Activated T-cell treated with anti-CD3 and anti-CD28 coated beads, Interleukin-2, amount 50 U/mL, for 72 hours (primary cell): ENCODE measurements at regions not wholly inside any gene's neighbourhood (a gene's known extent, or its start where the extent isn't known, plus 50 kb on each side); places are given as distances from the start of the nearest gene placed in this dataset.
A peak's percentile ranks its signal among the peaks of the same experiment; 100 is the strongest.
"Not testable (repeated sequence)": the region's sequence is repeated elsewhere in the genome, so short reads cannot be mapped to it uniquely, and the experiment has no call there.

Experiments
- ATAC-seq, 2 donors: fragments of 150-1000 bp; cut with Tn5 transposase; replicated peaks in 1 of 2; 2 replicates each; pipeline ENCODE4 v1.10.0; 2021; ENCODE audit warnings: moderate library complexity in 2 of 2, mild to moderate bottlenecking in 1 of 2
- DNase-seq, 2 donors: peaks; one replicate each; pipeline ENCODE4 v3.0.0; 2021 to 2022; ENCODE audit warnings: mixed read lengths in 1 of 2
- H3K27ac Mint-ChIP-seq: one replicate; pipeline ENCODE4 v1.8.0; 2022; ENCODE audit warnings: mild to moderate bottlenecking, moderate library complexity, mixed read lengths
- H3K27me3 Mint-ChIP-seq: one replicate; pipeline ENCODE4 v1.8.0; 2022; ENCODE audit warnings: low read depth, mixed read lengths
- H3K36me3 Mint-ChIP-seq, 2 donors: one replicate each; pipeline ENCODE4 v1.8.0; 2022; ENCODE audit warnings: mixed read lengths in 2 of 2, mild to moderate bottlenecking in 1 of 2; ENCODE audit not compliant: insufficient read depth in 2 of 2
- H3K4me1 Mint-ChIP-seq: one replicate; pipeline ENCODE4 v1.8.0; 2022; ENCODE audit warnings: low read depth, mixed read lengths
- H3K4me3 Mint-ChIP-seq, 2 donors: one replicate each; pipeline ENCODE4 v1.8.0; 2022; ENCODE audit warnings: mild to moderate bottlenecking in 2 of 2, mixed read lengths in 2 of 2, moderate library complexity in 2 of 2
- H3K9me3 Mint-ChIP-seq, 2 donors: one replicate each; pipeline ENCODE4 v1.8.0; 2022; ENCODE audit warnings: mixed read lengths in 2 of 2

DNA sequence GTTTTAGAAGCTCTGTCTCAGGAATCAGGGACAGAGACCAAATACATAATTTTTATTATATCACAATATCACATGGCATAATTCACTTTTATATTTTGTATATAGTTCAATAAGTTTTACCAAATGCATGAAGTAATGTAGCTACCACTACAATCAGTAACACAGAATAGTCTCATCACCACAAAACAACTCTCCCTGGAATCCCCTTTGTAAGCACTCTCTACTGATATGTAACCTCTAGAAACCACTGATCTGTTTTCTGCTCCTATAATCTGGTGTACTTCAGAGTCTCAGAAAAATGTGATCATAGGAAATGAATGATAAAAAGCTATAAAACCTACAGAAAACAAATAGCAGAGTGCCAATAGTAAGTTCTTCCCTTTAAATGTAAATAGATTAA is 1465.9 kb downstream of the SPATA31A7 start:
- not testable (repeated sequence) for H3K36me3 Mint-ChIP-seq, DNase-seq, ATAC-seq, H3K27ac Mint-ChIP-seq, H3K27me3 Mint-ChIP-seq, H3K9me3 Mint-ChIP-seq, H3K4me3 Mint-ChIP-seq, H3K4me1 Mint-ChIP-seq

DNA sequence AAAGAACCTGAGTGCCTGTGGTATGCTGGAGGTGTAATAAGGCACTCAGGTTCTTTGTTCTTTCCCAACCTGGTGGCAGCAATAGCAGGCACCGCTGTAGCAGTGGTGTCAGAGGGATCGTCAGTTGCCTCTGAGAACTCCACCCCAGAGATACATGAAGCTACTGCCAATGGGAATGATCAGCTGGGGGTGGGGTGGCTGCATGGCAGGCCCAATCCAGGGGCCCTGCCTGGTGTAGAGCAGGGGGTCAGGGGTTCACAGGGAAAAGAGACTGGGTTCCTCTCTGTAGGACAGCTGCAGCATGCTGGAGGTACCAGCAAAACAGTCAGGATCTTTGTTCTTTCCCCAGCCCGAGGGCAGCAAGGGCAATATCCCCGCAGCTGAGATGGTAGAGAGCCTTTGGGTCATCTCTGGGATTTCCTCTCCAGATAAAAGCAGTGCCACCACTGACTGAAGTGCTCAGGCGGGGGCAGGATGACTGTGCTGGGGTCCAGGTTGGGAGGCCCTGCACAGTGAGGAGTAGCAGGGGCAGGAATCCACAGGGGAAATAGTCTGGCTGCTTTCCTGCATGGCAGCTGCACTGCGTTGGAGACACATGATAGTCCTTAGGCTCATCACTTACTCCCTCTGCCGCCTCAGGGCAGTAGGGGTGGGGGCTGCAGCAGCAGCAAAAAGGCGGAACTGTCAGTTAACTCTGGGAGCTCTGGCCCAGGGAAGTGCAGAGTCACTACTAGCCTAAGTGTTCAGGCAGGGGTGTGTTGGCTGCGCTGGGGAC is 1473.1 kb downstream of the SPATA31A7 start:
- peak in 1 of 2 donors; percentile 33 for ATAC-seq
- H3K4me3 Mint-ChIP-seq, H3K9me3 Mint-ChIP-seq, H3K27ac Mint-ChIP-seq, DNase-seq, H3K36me3 Mint-ChIP-seq, H3K4me1 Mint-ChIP-seq, H3K27me3 Mint-ChIP-seq: not testable (repeated sequence)

DNA sequence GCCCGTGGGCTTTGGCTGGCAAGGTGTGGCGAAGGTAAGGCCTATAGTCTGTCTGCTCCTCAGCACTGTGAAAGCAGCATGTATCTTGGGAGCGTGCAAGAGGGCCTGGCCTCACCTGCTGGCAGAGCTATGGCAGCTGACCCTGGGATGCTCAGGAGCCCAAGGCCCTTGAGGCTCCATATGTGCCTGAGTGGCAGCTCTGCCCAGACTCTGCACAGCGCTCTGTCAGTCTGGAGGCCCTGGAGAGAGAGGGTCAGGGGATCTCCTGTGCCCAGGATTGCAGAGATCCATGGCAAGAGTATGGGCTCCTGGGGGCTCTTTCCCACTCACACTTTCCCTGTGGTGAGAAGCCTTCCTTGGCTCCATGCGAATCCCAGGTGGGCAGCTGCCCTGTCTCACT is 1473.7 kb downstream of the SPATA31A7 start:
- DNase-seq, H3K4me3 Mint-ChIP-seq, H3K27me3 Mint-ChIP-seq, H3K27ac Mint-ChIP-seq, H3K36me3 Mint-ChIP-seq, H3K9me3 Mint-ChIP-seq, H3K4me1 Mint-ChIP-seq: not testable (repeated sequence)
- ATAC-seq = peak in 1 of 2 donors; percentile 11

DNA sequence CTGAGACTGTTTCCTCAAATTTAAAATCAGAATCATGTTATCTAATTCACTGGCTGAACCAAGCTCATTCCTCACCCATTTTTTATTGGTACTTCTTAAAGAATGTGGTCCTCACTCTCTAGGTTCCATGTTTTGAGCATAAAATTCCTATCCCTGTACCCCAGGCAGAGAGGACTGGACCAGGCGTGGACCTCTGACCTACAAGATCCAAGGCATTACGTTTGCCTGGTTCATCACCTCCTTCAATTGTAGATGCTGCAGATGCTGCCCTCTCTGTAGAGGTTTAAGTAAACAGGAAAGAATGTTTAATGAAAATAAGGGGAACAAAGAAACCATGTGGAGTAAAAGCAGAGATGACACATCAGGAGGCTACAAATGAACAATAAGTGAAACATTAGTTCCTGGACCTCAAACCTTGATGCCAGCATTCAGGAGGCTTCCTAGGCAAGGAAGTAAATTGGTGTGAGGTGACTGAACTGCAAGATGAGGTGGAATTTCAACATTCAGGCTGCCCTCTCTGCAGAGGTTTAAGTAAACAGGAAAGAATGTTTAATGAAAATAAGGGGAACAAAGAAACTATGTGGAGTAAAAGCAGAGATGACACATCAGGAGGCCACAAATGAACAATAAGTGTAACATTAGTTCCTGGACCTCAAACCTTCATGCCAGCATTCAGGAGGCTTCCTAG is 1477.4 kb downstream of the SPATA31A7 start:
- not testable (repeated sequence) for H3K4me3 Mint-ChIP-seq, H3K27ac Mint-ChIP-seq, ATAC-seq, H3K9me3 Mint-ChIP-seq, H3K36me3 Mint-ChIP-seq, H3K4me1 Mint-ChIP-seq, DNase-seq, H3K27me3 Mint-ChIP-seq

DNA sequence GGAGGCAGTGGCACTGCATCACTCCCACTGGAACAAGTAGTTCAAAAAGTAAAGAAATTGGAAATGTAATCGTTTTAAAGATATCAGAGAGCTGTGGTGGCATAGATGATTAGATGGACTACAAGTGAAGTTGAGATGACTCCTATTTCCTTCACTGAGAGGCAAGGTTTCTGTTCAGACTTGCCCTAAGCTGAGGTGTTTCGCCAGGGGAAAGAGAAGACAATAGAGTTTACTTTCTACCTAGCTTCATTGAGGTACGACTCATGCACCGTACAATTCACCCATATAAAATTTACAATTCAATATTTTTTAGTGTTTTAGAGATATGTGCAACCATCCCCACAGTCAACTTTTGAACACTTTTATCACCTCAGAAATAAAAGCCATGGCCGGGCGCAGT is 1487.2 kb downstream of the SPATA31A7 start:
- not testable (repeated sequence) for H3K4me1 Mint-ChIP-seq, H3K27me3 Mint-ChIP-seq, DNase-seq, H3K27ac Mint-ChIP-seq, H3K9me3 Mint-ChIP-seq, H3K4me3 Mint-ChIP-seq, H3K36me3 Mint-ChIP-seq, ATAC-seq

DNA sequence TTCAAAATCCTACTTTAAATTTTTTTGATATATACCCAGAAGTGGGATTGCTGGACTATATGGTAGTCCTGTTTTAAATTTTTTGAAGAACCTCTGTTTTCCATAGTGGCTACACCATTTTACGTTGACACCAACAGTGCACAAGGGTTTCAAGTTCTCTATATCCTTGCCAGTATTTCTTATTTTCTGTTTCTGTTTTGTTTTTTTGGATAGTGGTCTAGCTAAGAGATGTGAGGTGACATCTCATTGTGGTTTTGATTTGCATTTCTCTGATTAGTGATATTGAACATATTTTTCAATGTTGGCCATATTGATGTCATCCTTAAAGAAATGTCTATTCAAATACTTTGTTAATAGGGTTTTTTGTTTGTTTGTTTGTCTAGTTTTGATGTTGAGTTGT is 1488.5 kb downstream of the SPATA31A7 start:
- not testable (repeated sequence) for H3K4me1 Mint-ChIP-seq, H3K27me3 Mint-ChIP-seq, H3K36me3 Mint-ChIP-seq, H3K9me3 Mint-ChIP-seq, H3K27ac Mint-ChIP-seq, ATAC-seq, DNase-seq, H3K4me3 Mint-ChIP-seq

DNA sequence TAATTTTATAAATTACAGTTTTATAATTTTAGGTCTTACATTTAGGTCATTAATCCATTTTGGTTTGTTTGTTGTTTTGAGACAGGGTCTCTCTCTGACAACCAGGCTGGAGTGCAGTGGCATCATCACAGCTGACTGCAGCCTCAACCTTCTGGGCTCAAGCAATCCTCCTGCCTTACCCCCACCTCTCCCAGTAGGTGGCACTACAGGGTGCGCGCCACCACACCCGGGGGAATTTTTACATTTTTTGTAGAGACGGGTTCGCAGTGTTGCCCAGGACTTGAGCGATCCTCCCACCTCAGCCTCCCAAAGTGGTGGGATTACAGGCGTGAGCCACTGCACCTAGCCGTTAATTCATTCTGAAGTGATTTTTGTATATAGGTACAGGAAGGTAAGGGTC is 1489.2 kb downstream of the SPATA31A7 start:
- not testable (repeated sequence) for H3K27me3 Mint-ChIP-seq, DNase-seq, ATAC-seq, H3K36me3 Mint-ChIP-seq, H3K4me1 Mint-ChIP-seq, H3K4me3 Mint-ChIP-seq, H3K9me3 Mint-ChIP-seq, H3K27ac Mint-ChIP-seq

DNA sequence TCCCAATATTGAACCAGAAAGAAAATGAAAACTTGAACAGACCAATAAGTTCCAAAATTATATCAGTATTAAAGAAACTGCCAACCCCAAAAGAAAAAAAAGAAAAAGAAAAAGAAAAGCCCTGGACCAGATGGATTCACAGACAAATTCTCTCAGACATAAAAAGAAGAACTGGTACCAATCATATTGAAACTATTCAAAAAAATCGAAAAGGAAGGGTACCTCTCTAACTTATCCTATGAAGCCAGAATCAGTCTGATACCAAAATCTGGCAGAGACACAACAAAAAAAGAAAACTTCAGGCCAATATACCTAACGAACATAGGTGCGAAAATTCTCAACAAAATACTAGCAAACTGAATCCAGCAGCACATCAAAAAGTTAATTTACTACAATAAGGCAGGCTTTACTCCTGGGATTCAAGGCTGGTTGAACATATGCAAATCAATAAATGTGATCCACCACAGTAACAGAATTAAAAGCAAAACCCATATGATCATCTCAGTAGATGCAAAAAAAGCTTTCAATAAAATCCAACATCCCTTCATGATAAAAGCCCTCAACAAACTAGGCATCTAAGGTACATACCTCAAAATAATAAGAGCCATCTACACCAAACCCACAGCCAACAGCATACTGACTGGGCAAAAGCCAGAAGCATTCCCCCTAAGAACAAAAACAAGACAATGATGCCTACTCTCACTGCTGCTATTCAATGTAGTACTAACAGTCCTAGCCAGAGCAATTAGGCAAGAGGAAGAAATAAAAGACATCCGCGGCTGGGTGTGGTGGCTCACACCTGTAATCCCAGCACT is 1495.2 kb downstream of the SPATA31A7 start:
- not testable (repeated sequence) for DNase-seq, ATAC-seq, H3K27me3 Mint-ChIP-seq, H3K4me1 Mint-ChIP-seq, H3K36me3 Mint-ChIP-seq, H3K27ac Mint-ChIP-seq, H3K4me3 Mint-ChIP-seq, H3K9me3 Mint-ChIP-seq

DNA sequence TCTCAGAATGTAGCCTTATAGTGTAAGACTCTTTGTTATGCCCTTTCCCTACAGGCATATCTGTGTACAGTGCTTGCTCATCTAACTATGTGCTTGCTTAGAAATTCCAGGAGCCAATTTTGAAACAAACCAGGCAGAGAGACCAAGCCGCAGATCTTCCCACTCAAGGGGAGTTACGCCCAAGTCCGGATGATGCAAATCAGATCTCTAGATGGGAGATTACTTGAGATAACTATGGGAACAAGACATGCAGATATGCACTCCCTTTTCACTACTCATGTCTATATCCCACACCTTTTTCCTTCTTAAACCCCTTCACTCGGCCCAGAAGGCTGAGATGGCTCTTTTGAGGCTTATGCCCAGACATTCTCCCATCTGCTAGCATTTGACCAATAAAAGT is 1496.5 kb downstream of the SPATA31A7 start:
- H3K4me1 Mint-ChIP-seq, H3K4me3 Mint-ChIP-seq, H3K9me3 Mint-ChIP-seq, H3K36me3 Mint-ChIP-seq, ATAC-seq, H3K27ac Mint-ChIP-seq, H3K27me3 Mint-ChIP-seq, DNase-seq: not testable (repeated sequence)

DNA sequence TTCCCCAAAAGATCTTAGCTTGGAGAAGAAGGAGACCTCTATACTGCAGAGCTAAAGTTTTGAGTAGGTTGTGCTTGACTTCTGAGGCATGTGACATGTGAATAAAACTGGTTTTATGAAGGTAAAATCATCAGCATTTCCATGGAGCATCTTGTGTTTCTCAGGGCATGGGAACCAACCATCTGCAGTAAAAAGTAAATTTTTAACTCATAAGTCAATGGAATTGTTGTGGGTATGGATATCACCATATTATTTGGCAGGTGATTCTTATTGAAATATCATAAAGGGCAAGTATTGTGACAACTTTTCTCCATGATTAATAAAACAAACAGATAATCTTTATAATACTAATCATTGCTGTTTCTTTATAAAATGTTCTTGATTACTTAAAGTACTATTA is 1503.2 kb downstream of the SPATA31A7 start:
- ATAC-seq, H3K27me3 Mint-ChIP-seq, H3K36me3 Mint-ChIP-seq, H3K4me3 Mint-ChIP-seq, DNase-seq, H3K4me1 Mint-ChIP-seq, H3K9me3 Mint-ChIP-seq, H3K27ac Mint-ChIP-seq: not testable (repeated sequence)

DNA sequence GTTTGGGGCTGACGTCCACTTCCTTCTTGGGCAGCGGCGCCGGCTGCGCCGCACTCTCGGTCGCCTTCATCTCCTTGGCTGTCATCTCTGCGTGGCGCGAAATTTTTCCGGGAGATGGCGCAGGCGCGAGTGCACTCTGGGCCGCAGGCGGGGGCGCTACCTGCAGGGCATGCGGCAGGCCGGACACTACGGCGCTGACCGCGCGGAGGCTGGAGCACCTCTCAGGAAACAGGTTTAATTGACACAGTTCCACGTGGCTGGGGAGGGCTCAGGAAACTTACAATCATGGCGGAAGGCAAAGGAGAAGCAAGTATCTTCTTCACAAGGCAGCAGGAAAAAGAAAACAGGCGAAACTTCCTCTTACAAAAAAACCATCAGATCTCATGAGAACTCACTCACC is 1521.5 kb downstream of the SPATA31A7 start:
- not testable (repeated sequence) for H3K27ac Mint-ChIP-seq, H3K27me3 Mint-ChIP-seq, DNase-seq, H3K9me3 Mint-ChIP-seq, ATAC-seq, H3K36me3 Mint-ChIP-seq, H3K4me1 Mint-ChIP-seq, H3K4me3 Mint-ChIP-seq

DNA sequence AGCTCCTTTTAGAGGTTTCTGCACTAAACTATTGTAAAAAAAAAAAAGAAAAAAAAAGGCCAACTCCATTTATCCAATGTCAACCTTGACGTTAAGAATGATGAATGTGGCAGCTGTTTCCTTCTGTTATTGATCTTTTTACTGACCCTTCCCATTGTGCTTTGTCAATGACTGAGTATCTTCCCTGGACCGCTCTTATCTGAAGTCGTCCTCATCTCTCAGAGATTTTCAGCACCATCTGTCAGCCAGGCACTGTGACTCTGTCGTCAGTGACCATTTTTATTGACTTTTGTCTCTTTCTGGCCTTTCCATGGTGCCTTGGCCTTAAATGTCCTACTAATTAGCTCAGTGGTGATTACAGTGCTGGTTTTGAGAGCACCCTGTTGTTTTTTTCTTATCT is 1535.7 kb downstream of the SPATA31A7 start:
- ATAC-seq, DNase-seq, H3K27me3 Mint-ChIP-seq, H3K4me3 Mint-ChIP-seq, H3K36me3 Mint-ChIP-seq, H3K27ac Mint-ChIP-seq, H3K9me3 Mint-ChIP-seq, H3K4me1 Mint-ChIP-seq: not testable (repeated sequence)

DNA sequence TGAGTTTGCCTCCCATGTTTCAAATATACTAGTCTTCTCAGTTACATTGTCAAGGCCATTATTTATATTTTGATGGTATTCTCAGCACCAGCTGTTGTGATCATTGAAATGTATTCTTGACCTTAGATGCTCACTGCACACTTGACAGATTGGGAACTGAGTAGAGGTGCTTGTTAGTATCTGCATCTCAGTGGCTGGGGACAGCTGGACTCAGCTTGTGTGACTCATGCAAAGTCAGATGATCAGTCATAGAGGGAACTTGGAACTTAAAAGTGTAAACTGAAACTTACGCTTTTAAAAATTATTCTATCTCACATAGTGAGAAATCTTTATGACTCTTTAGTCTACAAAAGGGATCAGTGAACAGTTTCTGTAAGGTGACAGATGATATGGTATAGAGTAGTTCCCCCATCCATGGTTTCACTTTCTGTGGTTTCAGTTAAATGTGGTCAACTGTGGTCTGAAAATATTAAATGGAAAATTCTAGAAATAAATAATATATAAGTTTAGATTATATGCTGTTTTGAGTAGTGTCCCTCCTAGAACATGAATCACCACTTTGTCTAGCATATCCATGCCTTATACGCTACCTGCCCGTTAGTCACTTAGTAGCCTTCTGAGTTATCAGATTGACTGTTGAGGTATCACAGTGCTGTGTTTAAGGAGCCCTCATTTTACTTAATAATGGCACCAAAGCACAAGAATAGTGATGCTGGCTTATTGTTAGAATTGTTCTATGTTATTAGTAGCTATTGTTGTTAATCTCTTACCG is 1540.6 kb downstream of the SPATA31A7 start:
- H3K9me3 Mint-ChIP-seq, H3K27me3 Mint-ChIP-seq, H3K4me3 Mint-ChIP-seq, H3K36me3 Mint-ChIP-seq, H3K27ac Mint-ChIP-seq, DNase-seq, H3K4me1 Mint-ChIP-seq: not testable (repeated sequence)
- peak; percentile 82 to 91 for ATAC-seq
